OCI-LY7 (cell line): ENCODE measurements at regions not wholly inside any gene's neighbourhood (a gene's known extent, or its start where the extent isn't known, plus 50 kb on each side); places are given as distances from the start of the nearest gene placed in this dataset.

Experiments
- BruUV-seq: library from RNA; stranded (reverse); fragments of 400-500 nt; replicated peaks from 2 replicates; lab custom pipeline; 2021; lab: Mats Ljungman, UMichigan
- CTCF ChIA-PET: fragments of 300-600 bp; sonication (Branson Sonifier 250); formaldehyde crosslinking; loops from one replicate; lab custom pipeline; 2022; ENCODE audit warnings: antibody characterized with exemption; ENCODE audit not compliant: unreplicated experiment; lab: Charles Lee
- POLR2A ChIA-PET: fragments of 300-600 bp; sonication (Branson Sonifier 250); formaldehyde crosslinking; loops from one replicate; lab custom pipeline; 2022; ENCODE audit warnings: antibody characterized with exemption; lab: Charles Lee
- DNase-seq: peaks from one replicate; pipeline ENCODE4 v3.0.0-alpha.2; 2015; ENCODE audit warnings: low spot score
- H2AFZ ChIP-seq: fragments of 200-600 bp; sonication (generic), shearing (Covaris generic); 2 replicates; pipeline ENCODE4 v1.6.1; 2014; ENCODE audit warnings: mild to moderate bottlenecking, antibody characterized with exemption, low read length, moderate library complexity
- H3K27ac ChIP-seq: fragments of 200-600 bp; sonication (generic); 2 replicates; pipeline ENCODE4 v1.5.1; 2014; ENCODE audit warnings: mixed run types, low read depth, mild to moderate bottlenecking, moderate library complexity, low read length, inconsistent platforms; ENCODE audit not compliant: poor library complexity, severe bottlenecking
- H3K36me3 ChIP-seq: fragments of 200-600 bp; sonication (generic); 2 replicates; pipeline ENCODE4 v1.6.1; 2014; ENCODE audit warnings: mild to moderate bottlenecking, antibody characterized with exemption, low read length, moderate library complexity, mixed read lengths; ENCODE audit not compliant: insufficient read depth
- H3K4me1 ChIP-seq: fragments of 200-600 bp; sonication (generic); 2 replicates; pipeline ENCODE4 v1.5.1; 2014; ENCODE audit warnings: mild to moderate bottlenecking, low read length; ENCODE audit not compliant: insufficient read depth, poor library complexity, severe bottlenecking
- H3K4me2 ChIP-seq: fragments of 200-600 bp; sonication (generic); 2 replicates; pipeline ENCODE4 v1.6.1; 2014; ENCODE audit warnings: mild to moderate bottlenecking, low read length
- H3K4me3 ChIP-seq: fragments of 200-600 bp; sonication (generic); 2 replicates; pipeline ENCODE4 v1.5.1; 2014; ENCODE audit warnings: mild to moderate bottlenecking, low read depth, low read length; ENCODE audit not compliant: poor library complexity, severe bottlenecking
- H3K79me2 ChIP-seq: fragments of 200-600 bp; sonication (generic); 2 replicates; pipeline ENCODE4 v1.6.1; 2016; ENCODE audit warnings: low read depth, mild to moderate bottlenecking, low read length, moderate library complexity, mixed read lengths; ENCODE audit not compliant: insufficient read depth
- H3K9me2 ChIP-seq: fragments of 200-600 bp; sonication (generic); 2 replicates; pipeline ENCODE4 v1.6.1; 2016; ENCODE audit warnings: mild to moderate bottlenecking, low read length, mixed read lengths; ENCODE audit not compliant: insufficient read depth
- H3K9me3 ChIP-seq: fragments of 200-600 bp; sonication (generic); 2 replicates; pipeline ENCODE4 v1.6.1; 2014; ENCODE audit warnings: mild to moderate bottlenecking, mixed run types, low read length, mixed read lengths
- H4K20me1 ChIP-seq: fragments of 200-600 bp; sonication (generic); 2 replicates; pipeline ENCODE4 v1.6.1; 2014; ENCODE audit warnings: mild to moderate bottlenecking, antibody characterized with exemption, low read length, moderate library complexity, mixed read lengths; ENCODE audit not compliant: insufficient read depth
- EZH2phosphoT487 ChIP-seq: fragments of 200-600 bp; sonication (generic); IDR thresholded peaks from 2 replicates; pipeline ENCODE4 v1.6.1; 2018; ENCODE audit warnings: low read depth, borderline replicate concordance, mild to moderate bottlenecking, mixed run types, antibody characterized with exemption, low read length, moderate library complexity, mixed read lengths
- intact Hi-C: fragments of 100-400 bp; cut with micrococcal nuclease; formaldehyde crosslinking; loops from one replicate; pipeline ENCODE4 v1.10.0; 2022; ENCODE audit not compliant: unreplicated experiment
- TF ChIP-seq, protein P1 (sequence below): fragments of 200-600 bp; sonication (generic); conservative IDR thresholded peaks from 2 replicates; pipeline ENCODE4 v1.5.1; 2014; ENCODE audit warnings: mild to moderate bottlenecking, antibody characterized with exemption, low read length, moderate library complexity, mixed read lengths

DNA sequence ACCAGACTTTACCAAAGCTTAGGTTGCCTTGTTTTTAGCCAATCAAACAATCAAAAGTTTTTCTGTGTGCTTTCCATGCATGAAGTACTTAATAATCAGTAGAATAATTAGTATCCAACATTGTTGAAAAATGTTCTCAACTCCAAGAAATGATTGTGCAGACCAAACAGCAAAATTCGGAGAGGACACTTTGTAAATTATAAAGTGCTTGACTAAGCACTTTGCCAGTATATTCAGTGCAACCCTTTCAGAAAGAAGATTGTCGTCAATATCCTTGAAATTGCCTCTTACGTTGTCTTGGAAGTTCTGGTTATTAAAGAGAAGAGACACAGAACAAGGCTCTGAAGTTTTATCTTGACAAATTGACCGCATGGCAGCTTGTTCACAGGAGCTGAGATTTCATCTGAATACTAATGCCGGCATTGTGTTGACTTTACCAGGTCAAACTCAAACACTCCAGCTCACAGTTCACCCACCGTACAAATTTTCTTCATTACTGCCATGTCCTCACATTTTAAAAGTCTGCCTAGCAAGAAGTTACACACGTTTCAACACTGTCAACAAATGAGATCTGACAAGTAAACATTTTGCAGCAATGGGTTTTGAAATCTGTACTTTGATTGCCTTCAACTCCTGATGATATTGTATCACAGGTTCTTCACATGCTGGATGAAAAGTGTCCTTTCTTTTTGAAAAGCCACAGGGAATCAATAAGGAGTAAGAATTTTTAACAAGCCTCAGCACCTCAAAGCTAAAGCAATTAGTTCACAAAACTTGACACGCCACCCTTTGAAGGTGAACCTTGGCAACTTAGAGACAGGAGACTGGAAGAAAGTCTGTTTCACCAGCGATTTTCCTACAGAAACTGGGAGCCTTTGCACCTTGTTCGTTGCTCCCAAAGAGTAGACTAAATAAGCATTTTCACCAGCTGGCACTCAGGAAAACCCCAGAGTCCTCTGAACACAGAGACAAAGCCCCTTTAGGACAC, 150.9 kb downstream of the RFC3 start:
- CTCF ChIA-PET: no interaction called here
- TSS peak; percentile 59 for BruUV-seq

DNA sequence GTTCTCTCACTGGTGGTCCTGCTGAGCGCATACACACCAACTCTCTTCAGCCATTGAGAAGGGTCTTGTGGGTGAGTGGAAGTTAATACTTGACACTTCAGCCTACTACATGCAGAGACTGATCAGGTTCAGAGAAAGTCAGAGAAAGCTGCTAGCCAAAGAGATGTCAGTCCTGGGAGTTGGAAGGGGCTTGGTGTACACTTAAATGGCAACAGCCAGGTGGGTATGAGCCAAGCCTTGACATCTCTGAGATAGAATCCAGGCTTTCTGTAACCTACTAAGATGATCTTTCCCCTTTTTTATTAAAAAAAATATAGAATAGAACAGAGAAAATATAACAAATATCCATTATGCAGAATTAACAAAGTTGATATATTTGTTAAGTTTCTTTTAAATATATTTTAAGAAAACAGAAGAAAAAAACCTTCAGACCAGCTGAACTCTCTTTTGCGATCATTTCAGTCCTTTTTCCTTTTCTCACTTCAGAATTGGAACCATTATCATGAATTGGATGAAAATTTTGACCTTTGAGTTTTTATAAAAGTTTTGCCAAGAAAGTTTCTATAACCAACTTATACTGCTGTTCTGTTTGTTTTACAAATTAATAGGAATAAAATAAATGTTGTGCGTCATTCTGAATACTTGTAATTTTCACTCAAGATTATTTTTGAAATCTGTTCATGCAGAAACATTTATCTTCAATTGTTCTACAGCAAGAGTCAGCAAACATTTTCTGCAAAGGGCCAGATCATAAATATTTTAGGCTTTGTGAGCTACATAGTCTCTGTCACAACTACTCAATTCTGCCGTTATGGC, 153.0 kb downstream of the RFC3 start:
- CTCF ChIA-PET: no interaction called here
- Histone ChIP-seq H2AFZ (no peak overlapping the region), H3K9me3 (no peaks in the 10 kb centered on the region), H3K79me2 (no peaks in the 10 kb centered on the region), H3K4me2 (no peak overlapping the region), H3K36me3 (no peaks in the 10 kb centered on the region), H3K27ac (no peak overlapping the region), H3K9me2 (no peaks in the 10 kb centered on the region), H3K4me1 (no peaks in the 10 kb centered on the region), H4K20me1 (no peaks in the 10 kb centered on the region), H3K4me3 (no peak overlapping the region)
- TF ChIP-seq, protein P1, sequence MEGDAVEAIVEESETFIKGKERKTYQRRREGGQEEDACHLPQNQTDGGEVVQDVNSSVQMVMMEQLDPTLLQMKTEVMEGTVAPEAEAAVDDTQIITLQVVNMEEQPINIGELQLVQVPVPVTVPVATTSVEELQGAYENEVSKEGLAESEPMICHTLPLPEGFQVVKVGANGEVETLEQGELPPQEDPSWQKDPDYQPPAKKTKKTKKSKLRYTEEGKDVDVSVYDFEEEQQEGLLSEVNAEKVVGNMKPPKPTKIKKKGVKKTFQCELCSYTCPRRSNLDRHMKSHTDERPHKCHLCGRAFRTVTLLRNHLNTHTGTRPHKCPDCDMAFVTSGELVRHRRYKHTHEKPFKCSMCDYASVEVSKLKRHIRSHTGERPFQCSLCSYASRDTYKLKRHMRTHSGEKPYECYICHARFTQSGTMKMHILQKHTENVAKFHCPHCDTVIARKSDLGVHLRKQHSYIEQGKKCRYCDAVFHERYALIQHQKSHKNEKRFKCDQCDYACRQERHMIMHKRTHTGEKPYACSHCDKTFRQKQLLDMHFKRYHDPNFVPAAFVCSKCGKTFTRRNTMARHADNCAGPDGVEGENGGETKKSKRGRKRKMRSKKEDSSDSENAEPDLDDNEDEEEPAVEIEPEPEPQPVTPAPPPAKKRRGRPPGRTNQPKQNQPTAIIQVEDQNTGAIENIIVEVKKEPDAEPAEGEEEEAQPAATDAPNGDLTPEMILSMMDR: no peak
- TF ChIP-seq EZH2phosphoT487: no peak
- DNase-seq: no peak
- intact Hi-C loops: no loop called here
- POLR2A ChIA-PET: no interaction called here
- no TSS peak for BruUV-seq

More for the DNA sequence above, 150.9 kb downstream of the RFC3 start:
- TF ChIP-seq, protein P1: no peak
- intact Hi-C loops: no loop called here
- H3K4me3 ChIP-seq: no peak overlapping the region
- POLR2A ChIA-PET: interaction anchor here (2.7 kb wide), 1 partner anchor 24 kb away, joined by 8 read pairs; no protein-coding TSS in a partner anchor
- H3K79me2 ChIP-seq: no peaks in the 10 kb centered on the region
- no peaks in the 10 kb centered on the region for H3K9me3 ChIP-seq
- H3K36me3 ChIP-seq: no peaks in the 10 kb centered on the region
- H2AFZ ChIP-seq: no peak overlapping the region
- no peaks in the 10 kb centered on the region for H4K20me1 ChIP-seq
- H3K9me2 ChIP-seq: no peaks in the 10 kb centered on the region
- no peak overlapping the region for H3K27ac ChIP-seq
- H3K4me1 ChIP-seq: no peaks in the 10 kb centered on the region
- DNase-seq: no peak
- H3K4me2 ChIP-seq: no peak overlapping the region

DNA sequence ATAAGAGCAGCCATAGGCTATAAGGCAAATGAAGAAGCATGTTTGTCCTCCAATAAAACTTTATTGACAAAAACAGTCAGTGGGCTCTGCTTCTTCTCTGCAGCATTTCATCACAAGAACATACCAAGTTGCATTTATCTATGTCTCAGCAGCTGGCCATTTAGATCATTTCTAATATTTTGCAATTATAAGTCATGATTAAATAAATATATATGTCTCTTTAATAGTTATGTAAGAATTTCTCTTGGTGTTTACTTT, 153.5 kb downstream of the RFC3 start:
- Histone ChIP-seq H4K20me1 (no peaks in the 10 kb centered on the region), H3K4me2 (no peak overlapping the region), H3K36me3 (no peaks in the 10 kb centered on the region), H3K79me2 (no peaks in the 10 kb centered on the region), H2AFZ (no peak overlapping the region), H3K9me3 (no peaks in the 10 kb centered on the region), H3K9me2 (no peaks in the 10 kb centered on the region), H3K27ac (no peak overlapping the region), H3K4me3 (no peak overlapping the region), H3K4me1 (no peaks in the 10 kb centered on the region)
- no peak for TF ChIP-seq EZH2phosphoT487
- TF ChIP-seq, protein P1: no peak
- BruUV-seq: no TSS peak
- CTCF ChIA-PET: no interaction called here
- POLR2A ChIA-PET: no interaction called here
- intact Hi-C loops: no loop called here
- DNase-seq: no peak
